ENCODE measurements at regions not wholly inside any gene's neighbourhood (a gene's known extent, or its start where the extent isn't known, plus 50 kb on each side); places are given as distances from the start of the nearest gene placed in this dataset.

DNA sequence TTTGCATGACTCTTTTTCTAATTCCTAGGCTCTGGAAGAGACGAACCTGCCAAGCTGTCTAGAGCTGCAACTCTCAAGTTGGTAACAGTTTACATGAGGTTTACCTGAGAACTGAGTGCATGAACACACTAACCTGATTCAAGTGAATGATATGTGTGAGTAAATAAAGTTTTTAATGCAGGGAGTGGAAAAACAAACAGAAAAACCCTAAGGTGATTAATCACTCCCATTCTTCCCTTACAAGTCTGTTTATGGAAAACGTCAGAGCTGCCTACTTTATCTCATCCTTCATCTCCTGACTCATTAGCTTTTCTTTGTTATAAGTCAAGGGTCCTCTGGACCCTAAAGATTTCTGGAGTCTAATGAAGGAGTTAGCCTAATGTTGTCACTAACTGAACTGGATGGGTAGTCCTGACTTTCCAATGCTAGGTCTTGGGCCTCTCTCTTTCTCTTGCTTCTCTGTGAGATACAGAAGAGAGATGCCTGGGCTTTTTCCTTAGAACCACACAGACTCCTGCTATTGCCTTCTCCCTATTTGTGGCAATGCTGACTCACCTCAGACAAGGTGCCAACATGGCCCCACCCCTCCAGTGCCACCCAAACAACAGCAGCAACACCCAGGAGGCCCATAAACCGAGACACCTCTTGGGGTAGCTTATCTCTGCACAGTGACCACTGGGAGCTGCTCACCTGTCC lies 952.4 kb downstream of the EPHA4 start:
- H3K9me3 ChIP-seq (ENCODE audit: insufficient read depth, low read depth, low read length): no peaks in the 10 kb centered on the region
- H3K27me3 ChIP-seq (ENCODE audit: insufficient read depth, low read length): no peaks in the 10 kb centered on the region
- no peak for FAIRE-seq
- H3K4me1 Mint-ChIP-seq (ENCODE audit: low read depth, unreplicated experiment): no peaks in the 10 kb centered on the region
- no peak overlapping the region for H3K9ac ChIP-seq (ENCODE audit: low read length)
- H3K4me3 ChIP-seq (ENCODE audit: insufficient read depth, low read depth, low read length): no peak overlapping the region
- H3K36me3 Mint-ChIP-seq (ENCODE audit: low read depth, unreplicated experiment): no peaks in the 10 kb centered on the region
- no peaks in the 10 kb centered on the region for H3K36me3 ChIP-seq (ENCODE audit: insufficient read depth, low read length)
- H3K4me1 ChIP-seq (ENCODE audit: insufficient read depth, low read length): peaks cover 4% of the 10 kb centered on the region
- H3K27ac ChIP-seq (ENCODE audit: low read depth, low read length): no peak overlapping the region
- no peak overlapping the region for H2AFZ ChIP-seq (ENCODE audit: low read depth, low read length)
- no peaks in the 10 kb centered on the region for H3K27me3 Mint-ChIP-seq (ENCODE audit: low read depth, unreplicated experiment)
- DNase-seq (ENCODE audit: low read depth): peak; percentile 80
- peaks cover 1% of the 10 kb centered on the region for H3K9me3 Mint-ChIP-seq (ENCODE audit: unreplicated experiment)
- H3K27ac Mint-ChIP-seq (ENCODE audit: unreplicated experiment): no peak overlapping the region
- H3K79me2 ChIP-seq (ENCODE audit: insufficient read depth, low read length): no peaks in the 10 kb centered on the region
- H4K20me1 ChIP-seq (ENCODE audit: insufficient read depth, low read length): no peaks in the 10 kb centered on the region
- H3K4me2 ChIP-seq (ENCODE audit: low read length): no peak overlapping the region
- H3K4me3 Mint-ChIP-seq (ENCODE audit: unreplicated experiment): no peak overlapping the region
- no peak for TF ChIP-seq EZH2 (IDR thresholded peaks at IDR 0.05; ENCODE audit: insufficient read depth, low read length)
- TF ChIP-seq, protein P1, sequence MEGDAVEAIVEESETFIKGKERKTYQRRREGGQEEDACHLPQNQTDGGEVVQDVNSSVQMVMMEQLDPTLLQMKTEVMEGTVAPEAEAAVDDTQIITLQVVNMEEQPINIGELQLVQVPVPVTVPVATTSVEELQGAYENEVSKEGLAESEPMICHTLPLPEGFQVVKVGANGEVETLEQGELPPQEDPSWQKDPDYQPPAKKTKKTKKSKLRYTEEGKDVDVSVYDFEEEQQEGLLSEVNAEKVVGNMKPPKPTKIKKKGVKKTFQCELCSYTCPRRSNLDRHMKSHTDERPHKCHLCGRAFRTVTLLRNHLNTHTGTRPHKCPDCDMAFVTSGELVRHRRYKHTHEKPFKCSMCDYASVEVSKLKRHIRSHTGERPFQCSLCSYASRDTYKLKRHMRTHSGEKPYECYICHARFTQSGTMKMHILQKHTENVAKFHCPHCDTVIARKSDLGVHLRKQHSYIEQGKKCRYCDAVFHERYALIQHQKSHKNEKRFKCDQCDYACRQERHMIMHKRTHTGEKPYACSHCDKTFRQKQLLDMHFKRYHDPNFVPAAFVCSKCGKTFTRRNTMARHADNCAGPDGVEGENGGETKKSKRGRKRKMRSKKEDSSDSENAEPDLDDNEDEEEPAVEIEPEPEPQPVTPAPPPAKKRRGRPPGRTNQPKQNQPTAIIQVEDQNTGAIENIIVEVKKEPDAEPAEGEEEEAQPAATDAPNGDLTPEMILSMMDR (IDR thresholded peaks at IDR 0.05; ENCODE audit: insufficient read depth, low read depth, low read length): no peak

DNA sequence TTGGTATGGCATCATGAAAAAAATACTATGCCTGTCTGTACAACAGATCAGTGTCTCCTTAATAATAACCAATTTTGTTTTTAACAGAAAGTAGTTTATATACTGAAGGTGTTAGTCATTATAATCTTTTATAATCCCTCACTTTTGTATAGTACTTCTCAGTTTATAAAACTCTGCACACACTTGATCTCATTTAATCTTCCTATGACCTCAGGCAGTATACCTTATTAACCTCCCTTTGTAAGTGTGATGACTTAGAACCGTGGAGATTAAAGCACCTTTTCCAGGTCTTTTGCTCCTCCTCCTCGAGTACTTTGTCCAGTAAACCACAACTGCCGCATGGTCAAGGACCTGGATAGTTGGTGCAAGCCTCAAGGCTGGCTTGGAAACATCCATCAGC lies 945.5 kb downstream of the EPHA4 start:
- no peak overlapping the region for H3K4me2 ChIP-seq (ENCODE audit: low read length)
- H3K4me1 ChIP-seq (ENCODE audit: insufficient read depth, low read length): no peaks in the 10 kb centered on the region
- Mint-ChIP-seq H3K4me1 (ENCODE audit: low read depth, unreplicated experiment) (no peaks in the 10 kb centered on the region), H3K4me3 (ENCODE audit: unreplicated experiment) (no peak overlapping the region), H3K27me3 (ENCODE audit: low read depth, unreplicated experiment) (peaks cover 4% of the 10 kb centered on the region), H3K9me3 (ENCODE audit: unreplicated experiment) (no peaks in the 10 kb centered on the region), H3K27ac (ENCODE audit: unreplicated experiment) (no peak overlapping the region), H3K36me3 (ENCODE audit: low read depth, unreplicated experiment) (no peaks in the 10 kb centered on the region)
- H3K9me3 ChIP-seq (ENCODE audit: insufficient read depth, low read depth, low read length): no peaks in the 10 kb centered on the region
- no peaks in the 10 kb centered on the region for H3K36me3 ChIP-seq (ENCODE audit: insufficient read depth, low read length)
- TF ChIP-seq, protein P1 (IDR thresholded peaks at IDR 0.05; ENCODE audit: insufficient read depth, low read depth, low read length): no peak
- no peak for TF ChIP-seq EZH2 (IDR thresholded peaks at IDR 0.05; ENCODE audit: insufficient read depth, low read length)
- H3K9ac ChIP-seq (ENCODE audit: low read length): no peak overlapping the region
- no peak for FAIRE-seq
- no peak overlapping the region for H3K4me3 ChIP-seq (ENCODE audit: insufficient read depth, low read depth, low read length)
- no peak for DNase-seq (ENCODE audit: low read depth)
- no peaks in the 10 kb centered on the region for H3K79me2 ChIP-seq (ENCODE audit: insufficient read depth, low read length)
- no peaks in the 10 kb centered on the region for H4K20me1 ChIP-seq (ENCODE audit: insufficient read depth, low read length)
- no peak overlapping the region for H3K27ac ChIP-seq (ENCODE audit: low read depth, low read length)
- H2AFZ ChIP-seq (ENCODE audit: low read depth, low read length): no peak overlapping the region
- no peaks in the 10 kb centered on the region for H3K27me3 ChIP-seq (ENCODE audit: insufficient read depth, low read length)

DNA sequence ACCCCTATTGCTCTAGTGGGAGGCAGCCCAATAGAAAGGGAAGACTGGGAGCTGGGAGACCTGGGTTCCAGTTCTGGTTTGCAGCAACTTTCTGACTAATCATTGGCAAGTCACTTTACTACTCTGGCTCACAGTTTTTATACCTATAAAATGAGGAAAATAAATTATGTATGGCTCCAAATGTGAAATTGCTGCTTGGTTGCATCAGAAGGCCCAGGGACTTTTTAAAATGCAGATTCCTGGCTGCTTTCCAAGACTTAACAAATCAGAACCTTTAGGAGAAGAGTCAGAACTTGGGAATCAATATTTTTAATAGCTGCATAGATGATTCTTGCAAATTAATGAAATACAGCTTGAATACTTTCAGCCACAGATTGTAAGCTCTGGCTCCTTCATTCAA lies 943.9 kb downstream of the EPHA4 start:
- no peaks in the 10 kb centered on the region for H3K36me3 ChIP-seq (ENCODE audit: insufficient read depth, low read length)
- Mint-ChIP-seq H3K27ac (ENCODE audit: unreplicated experiment) (no peak overlapping the region), H3K9me3 (ENCODE audit: unreplicated experiment) (no peaks in the 10 kb centered on the region), H3K4me1 (ENCODE audit: low read depth, unreplicated experiment) (no peaks in the 10 kb centered on the region), H3K36me3 (ENCODE audit: low read depth, unreplicated experiment) (no peaks in the 10 kb centered on the region), H3K4me3 (ENCODE audit: unreplicated experiment) (no peak overlapping the region), H3K27me3 (ENCODE audit: low read depth, unreplicated experiment) (peaks cover 4% of the 10 kb centered on the region)
- DNase-seq (ENCODE audit: low read depth): no peak
- H4K20me1 ChIP-seq (ENCODE audit: insufficient read depth, low read length): no peaks in the 10 kb centered on the region
- FAIRE-seq: no peak
- H3K4me1 ChIP-seq (ENCODE audit: insufficient read depth, low read length): no peaks in the 10 kb centered on the region
- no peaks in the 10 kb centered on the region for H3K79me2 ChIP-seq (ENCODE audit: insufficient read depth, low read length)
- no peak overlapping the region for H3K4me2 ChIP-seq (ENCODE audit: low read length)
- H3K27ac ChIP-seq (ENCODE audit: low read depth, low read length): no peak overlapping the region
- no peak overlapping the region for H3K9ac ChIP-seq (ENCODE audit: low read length)
- H3K27me3 ChIP-seq (ENCODE audit: insufficient read depth, low read length): no peaks in the 10 kb centered on the region
- H2AFZ ChIP-seq (ENCODE audit: low read depth, low read length): no peak overlapping the region
- no peaks in the 10 kb centered on the region for H3K9me3 ChIP-seq (ENCODE audit: insufficient read depth, low read depth, low read length)
- TF ChIP-seq, protein P1 (IDR thresholded peaks at IDR 0.05; ENCODE audit: insufficient read depth, low read depth, low read length): no peak
- TF ChIP-seq EZH2 (IDR thresholded peaks at IDR 0.05; ENCODE audit: insufficient read depth, low read length): no peak
- no peak overlapping the region for H3K4me3 ChIP-seq (ENCODE audit: insufficient read depth, low read depth, low read length)
